ENCODE measurements at regions not wholly inside any gene's neighbourhood (a gene's known extent, or its start where the extent isn't known, plus 50 kb on each side); places are given as distances from the start of the nearest gene placed in this dataset.

- no peak overlapping the region for H3K27ac ChIP-seq (ENCODE audit: low read depth in 1 of 2, low read length in 2 of 2)
- Mint-ChIP-seq H3K36me3 (no peaks in the 10 kb centered on the region), H3K27ac (no peak overlapping the region), H3K4me1 (peaks cover 3% of the 10 kb centered on the region), H3K27me3 (ENCODE audit: low read depth in 3 of 3) (peaks cover 0 to 7% (median 3%) of the 10 kb centered on the region in 3 donors), H3K9me3 (peaks cover 0 to 1% (median 0%) of the 10 kb centered on the region in 7 donors), H3K4me3 (no peak overlapping the region)
- no peaks in the 10 kb centered on the region for H3K79me2 ChIP-seq (ENCODE audit: insufficient read depth, low read length)
- intact Hi-C loops (cut with micrococcal nuclease) = no loop called here
- no peaks in the 10 kb centered on the region for H3K27me3 ChIP-seq (ENCODE audit: control insufficient read depth in 2 of 2, insufficient read depth in 2 of 2, low read length in 2 of 2)
- no peak overlapping the region for H3K9ac ChIP-seq (ENCODE audit: insufficient read depth, low read length, poor library complexity, severe bottlenecking)
- H2AFZ ChIP-seq (ENCODE audit: insufficient read depth, low read depth, low read length, poor library complexity, severe bottlenecking) = no peak overlapping the region
- H3K9me3 ChIP-seq (replicated peaks in 1 of 2; ENCODE audit: control insufficient read depth in 1 of 2, insufficient read depth in 1 of 2, low read length in 2 of 2) = no peaks in the 10 kb centered on the region
- no peak for DNase-seq
- no peak overlapping the region for H3K4me3 ChIP-seq (replicated peaks in 1 of 3; ENCODE audit: low read depth in 2 of 3, low read length in 3 of 3)
- no peaks in the 10 kb centered on the region for H3K36me3 ChIP-seq (replicated peaks in 1 of 2; ENCODE audit: control insufficient read depth in 1 of 2, insufficient read depth in 2 of 2, low read length in 2 of 2)
- no peaks in the 10 kb centered on the region for H4K20me1 ChIP-seq (ENCODE audit: insufficient read depth, low read length)
- no peak for TF ChIP-seq CTCF (IDR thresholded peaks at IDR 0.05)
- 54% methylated on average over 7 of the region's 16 CpGs for WGBS (ENCODE audit: insufficient coverage)
- H3K4me1 ChIP-seq (ENCODE audit: control insufficient read depth in 1 of 2, insufficient read depth in 2 of 2, low read length in 2 of 2) = no peaks in the 10 kb centered on the region
- no peak overlapping the region for H3K4me2 ChIP-seq (replicated peaks; ENCODE audit: extremely low read depth, low read length, poor library complexity, severe bottlenecking)
Measured at GRCh38 chr6:7673063-7673536, 52.8 kb upstream of the BMP6 start.

GRCh38 chr6:7674291-7674690 is 51.6 kb upstream of the BMP6 start:
- no peak for TF ChIP-seq CTCF (IDR thresholded peaks at IDR 0.05)
- H3K27me3 ChIP-seq (ENCODE audit: control insufficient read depth in 2 of 2, insufficient read depth in 2 of 2, low read length in 2 of 2) = no peaks in the 10 kb centered on the region
- H3K4me1 ChIP-seq (ENCODE audit: control insufficient read depth in 1 of 2, insufficient read depth in 2 of 2, low read length in 2 of 2) = no peaks in the 10 kb centered on the region
- H3K4me3 ChIP-seq (replicated peaks in 1 of 3; ENCODE audit: low read depth in 2 of 3, low read length in 3 of 3) = no peak overlapping the region
- no peaks in the 10 kb centered on the region for H3K9me3 ChIP-seq (replicated peaks in 1 of 2; ENCODE audit: control insufficient read depth in 1 of 2, insufficient read depth in 1 of 2, low read length in 2 of 2)
- no peak overlapping the region for H2AFZ ChIP-seq (ENCODE audit: insufficient read depth, low read depth, low read length, poor library complexity, severe bottlenecking)
- H3K36me3 ChIP-seq (replicated peaks in 1 of 2; ENCODE audit: control insufficient read depth in 1 of 2, insufficient read depth in 2 of 2, low read length in 2 of 2) = no peaks in the 10 kb centered on the region
- H3K9ac ChIP-seq (ENCODE audit: insufficient read depth, low read length, poor library complexity, severe bottlenecking) = no peak overlapping the region
- no peaks in the 10 kb centered on the region for H4K20me1 ChIP-seq (ENCODE audit: insufficient read depth, low read length)
- no peak overlapping the region for H3K27ac Mint-ChIP-seq
- no peak overlapping the region for H3K27ac ChIP-seq (ENCODE audit: low read depth in 1 of 2, low read length in 2 of 2)
- H3K4me1 Mint-ChIP-seq = peaks cover 3% of the 10 kb centered on the region
- H3K4me3 Mint-ChIP-seq = no peak overlapping the region
- H3K36me3 Mint-ChIP-seq = no peaks in the 10 kb centered on the region
- H3K4me2 ChIP-seq (replicated peaks; ENCODE audit: extremely low read depth, low read length, poor library complexity, severe bottlenecking) = no peak overlapping the region
- DNase-seq = no peak
- peaks cover 0 to 1% (median 0%) of the 10 kb centered on the region in 7 donors for H3K9me3 Mint-ChIP-seq
- H3K79me2 ChIP-seq (ENCODE audit: insufficient read depth, low read length) = no peaks in the 10 kb centered on the region
- WGBS (ENCODE audit: insufficient coverage) = 35% methylated on average over 5 of the region's 6 CpGs
- H3K27me3 Mint-ChIP-seq (ENCODE audit: low read depth in 3 of 3) = peaks cover 0 to 7% (median 5%) of the 10 kb centered on the region in 3 donors
- intact Hi-C loops (cut with micrococcal nuclease) = no loop called here

Data from CD14-positive monocyte (primary cell).